SU-DHL-6 (cell line): ENCODE measurements at regions not wholly inside any gene's neighbourhood (a gene's known extent, or its start where the extent isn't known, plus 50 kb on each side); places are given as distances from the start of the nearest gene placed in this dataset.

Source experiments
- H2AFZ ChIP-seq: fragments of 200-600 bp; sonication (generic); 2 replicates; pipeline ENCODE4 v1.6.1; 2014; ENCODE audit warnings: low read depth, mild to moderate bottlenecking, moderate library complexity, mixed read lengths, antibody characterized with exemption, low read length; ENCODE audit not compliant: severe bottlenecking
- H3F3A ChIP-seq: fragments of 200-600 bp; shearing (Covaris generic); 2 replicates; pipeline ENCODE4 v1.6.0; 2016; ENCODE audit warnings: antibody characterized with exemption, mild to moderate bottlenecking; ENCODE audit not compliant: insufficient read depth
- H3K27ac ChIP-seq: fragments of 200-600 bp; sonication (generic); 2 replicates; pipeline ENCODE4 v1.5.1; 2016; ENCODE audit warnings: low read depth, mild to moderate bottlenecking, low read length, moderate library complexity, mixed read lengths
- H3K27me3 ChIP-seq: fragments of 200-600 bp; sonication (generic), shearing (Covaris generic); 2 replicates; pipeline ENCODE4 v1.6.0; 2014; ENCODE audit warnings: mild to moderate bottlenecking, low read length
- H3K36me3 ChIP-seq: fragments of 200-600 bp; sonication (generic); 2 replicates; pipeline ENCODE4 v1.6.1; 2014; ENCODE audit warnings: mild to moderate bottlenecking, low read length, mixed read lengths
- H3K4me2 ChIP-seq: fragments of 300-600, 200-600 bp; shearing (Covaris generic), sonication (generic); 2 replicates; pipeline ENCODE4 v1.6.0; 2014; ENCODE audit warnings: low read length, low read depth, mild to moderate bottlenecking; ENCODE audit not compliant: poor library complexity, severe bottlenecking
- H3K4me3 ChIP-seq: fragments of 200-600 bp; sonication (generic); 2 replicates; pipeline ENCODE4 v1.5.1; 2014; ENCODE audit warnings: antibody characterized with exemption, low read length, mild to moderate bottlenecking, mixed read lengths; ENCODE audit not compliant: insufficient read depth, poor library complexity, severe bottlenecking
- H3K79me2 ChIP-seq: fragments of 200-600 bp; sonication (generic); 2 replicates; pipeline ENCODE4 v1.6.1; 2014; ENCODE audit warnings: mild to moderate bottlenecking, low read length, moderate library complexity; ENCODE audit not compliant: insufficient read depth
- H3K9ac ChIP-seq: fragments of 200-600 bp; sonication (generic); 2 replicates; pipeline ENCODE4 v1.7.0; 2014; ENCODE audit warnings: mild to moderate bottlenecking, low read length
- H3K9me2 ChIP-seq: fragments of 200-600 bp; sonication (generic); replicated peaks from 2 replicates; pipeline ENCODE4 v1.6.1; 2014; ENCODE audit warnings: low read length; ENCODE audit not compliant: insufficient read depth
- H3K9me3 ChIP-seq: fragments of 200-600 bp; sonication (generic); 2 replicates; pipeline ENCODE4 v1.6.1; 2014; ENCODE audit warnings: low read length, mixed read lengths; ENCODE audit not compliant: insufficient read depth
- H4K20me1 ChIP-seq: fragments of 200-600 bp; sonication (generic); 2 replicates; pipeline ENCODE4 v1.6.1; 2014; ENCODE audit warnings: low read depth, mild to moderate bottlenecking, antibody characterized with exemption, low read length, moderate library complexity, mixed read lengths
- EZH2phosphoT487 ChIP-seq: fragments of 200-600 bp; sonication (generic), shearing (Covaris generic); conservative IDR thresholded peaks from 2 replicates; pipeline ENCODE4 v1.6.1; 2018; ENCODE audit warnings: mild to moderate bottlenecking, antibody characterized with exemption, low read length, moderate library complexity, mixed read lengths
- TF ChIP-seq, protein P1 (sequence below): fragments of 200-600 bp; sonication (generic); IDR thresholded peaks from one replicate; pipeline ENCODE4 v1.5.1; 2017; ENCODE audit warnings: antibody characterized with exemption, mild to moderate bottlenecking, low read length, moderate library complexity; ENCODE audit not compliant: insufficient read depth, poor library complexity, severe bottlenecking

DNA sequence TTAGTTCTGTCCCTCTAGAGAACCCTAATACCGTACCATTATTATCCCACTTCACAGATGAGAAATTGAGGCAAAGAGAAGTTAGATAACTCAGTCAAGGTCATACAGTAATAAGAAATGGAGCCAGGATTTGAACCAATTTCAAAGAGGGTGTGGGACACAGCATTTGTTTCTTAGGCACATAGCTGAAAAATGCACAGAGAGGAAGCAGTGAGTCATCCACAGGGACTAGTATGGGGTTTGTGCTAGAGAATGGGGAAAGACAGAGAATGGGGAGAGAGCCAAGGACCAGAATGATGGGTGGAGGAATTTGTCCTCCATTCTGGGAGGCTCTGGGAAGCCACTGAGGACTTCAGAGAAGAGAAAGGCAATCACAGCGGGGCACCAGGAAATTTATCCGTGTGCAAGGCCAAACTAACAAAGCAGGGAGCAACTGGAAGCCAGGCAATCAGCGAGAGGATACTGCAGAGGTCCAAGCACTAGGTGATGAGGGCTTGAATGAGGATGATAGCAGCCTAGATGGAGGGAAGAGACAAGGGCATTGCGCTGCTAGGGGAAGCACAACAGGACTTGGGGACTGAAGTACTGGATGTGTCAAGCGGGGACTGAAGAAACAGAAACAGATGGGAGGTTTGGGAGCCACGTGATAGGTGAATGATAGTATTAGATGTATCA is 78.1 kb upstream of the ZFHX3 start:
- Histone ChIP-seq H3K27me3 (no peaks in the 10 kb centered on the region), H3K9me3 (no peaks in the 10 kb centered on the region), H2AFZ (no peak overlapping the region), H3K9me2 (no peaks in the 10 kb centered on the region), H3K4me3 (no peak overlapping the region), H3K36me3 (no peaks in the 10 kb centered on the region), H3F3A (no peaks in the 10 kb centered on the region), H3K9ac (no peak overlapping the region), H3K27ac (no peak overlapping the region), H3K4me2 (no peak overlapping the region), H4K20me1 (no peaks in the 10 kb centered on the region), H3K79me2 (no peaks in the 10 kb centered on the region)
- TF ChIP-seq EZH2phosphoT487 = no peak

DNA sequence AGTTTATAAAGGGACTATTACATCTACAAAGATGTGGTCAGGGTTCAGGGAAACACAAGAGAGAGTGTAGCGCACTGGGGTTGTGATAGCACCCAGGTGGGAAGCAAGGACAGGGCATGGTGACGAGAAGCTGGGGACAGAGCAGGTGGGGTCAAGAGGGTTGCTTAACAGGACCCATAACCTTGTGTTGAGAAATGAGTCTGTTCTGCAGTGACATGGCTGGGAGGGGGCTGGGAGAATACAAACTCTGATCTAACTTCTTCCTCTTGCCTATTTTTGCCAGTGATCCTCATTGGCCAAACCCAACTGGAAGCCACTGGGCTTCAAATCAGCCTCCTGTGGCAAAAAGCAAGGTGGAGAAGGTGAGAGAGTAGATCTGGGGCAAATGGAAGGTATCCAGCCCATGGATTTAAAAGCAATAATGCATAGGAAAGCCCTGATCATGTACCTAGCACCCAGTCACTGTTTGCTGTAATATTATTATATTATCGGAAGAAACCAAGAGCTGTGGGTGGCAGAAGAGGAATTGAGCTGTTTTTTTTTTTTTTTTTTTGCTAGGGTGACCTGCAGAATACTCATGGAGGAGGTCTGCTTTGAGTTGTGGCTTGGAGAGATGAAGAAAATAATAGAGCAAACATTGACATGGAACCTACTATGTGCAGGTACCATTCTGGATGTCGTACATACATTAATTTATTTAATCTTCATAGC is 76.9 kb upstream of the ZFHX3 start:
- Histone ChIP-seq H3F3A (no peaks in the 10 kb centered on the region), H3K9ac (no peak overlapping the region), H3K27me3 (no peaks in the 10 kb centered on the region), H3K36me3 (no peaks in the 10 kb centered on the region), H3K9me3 (no peaks in the 10 kb centered on the region), H3K4me3 (no peak overlapping the region), H2AFZ (no peak overlapping the region), H4K20me1 (no peaks in the 10 kb centered on the region), H3K79me2 (no peaks in the 10 kb centered on the region), H3K27ac (no peak overlapping the region), H3K9me2 (no peaks in the 10 kb centered on the region), H3K4me2 (no peak overlapping the region)
- TF ChIP-seq, protein P1, sequence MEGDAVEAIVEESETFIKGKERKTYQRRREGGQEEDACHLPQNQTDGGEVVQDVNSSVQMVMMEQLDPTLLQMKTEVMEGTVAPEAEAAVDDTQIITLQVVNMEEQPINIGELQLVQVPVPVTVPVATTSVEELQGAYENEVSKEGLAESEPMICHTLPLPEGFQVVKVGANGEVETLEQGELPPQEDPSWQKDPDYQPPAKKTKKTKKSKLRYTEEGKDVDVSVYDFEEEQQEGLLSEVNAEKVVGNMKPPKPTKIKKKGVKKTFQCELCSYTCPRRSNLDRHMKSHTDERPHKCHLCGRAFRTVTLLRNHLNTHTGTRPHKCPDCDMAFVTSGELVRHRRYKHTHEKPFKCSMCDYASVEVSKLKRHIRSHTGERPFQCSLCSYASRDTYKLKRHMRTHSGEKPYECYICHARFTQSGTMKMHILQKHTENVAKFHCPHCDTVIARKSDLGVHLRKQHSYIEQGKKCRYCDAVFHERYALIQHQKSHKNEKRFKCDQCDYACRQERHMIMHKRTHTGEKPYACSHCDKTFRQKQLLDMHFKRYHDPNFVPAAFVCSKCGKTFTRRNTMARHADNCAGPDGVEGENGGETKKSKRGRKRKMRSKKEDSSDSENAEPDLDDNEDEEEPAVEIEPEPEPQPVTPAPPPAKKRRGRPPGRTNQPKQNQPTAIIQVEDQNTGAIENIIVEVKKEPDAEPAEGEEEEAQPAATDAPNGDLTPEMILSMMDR = no peak
- TF ChIP-seq EZH2phosphoT487 = no peak

DNA sequence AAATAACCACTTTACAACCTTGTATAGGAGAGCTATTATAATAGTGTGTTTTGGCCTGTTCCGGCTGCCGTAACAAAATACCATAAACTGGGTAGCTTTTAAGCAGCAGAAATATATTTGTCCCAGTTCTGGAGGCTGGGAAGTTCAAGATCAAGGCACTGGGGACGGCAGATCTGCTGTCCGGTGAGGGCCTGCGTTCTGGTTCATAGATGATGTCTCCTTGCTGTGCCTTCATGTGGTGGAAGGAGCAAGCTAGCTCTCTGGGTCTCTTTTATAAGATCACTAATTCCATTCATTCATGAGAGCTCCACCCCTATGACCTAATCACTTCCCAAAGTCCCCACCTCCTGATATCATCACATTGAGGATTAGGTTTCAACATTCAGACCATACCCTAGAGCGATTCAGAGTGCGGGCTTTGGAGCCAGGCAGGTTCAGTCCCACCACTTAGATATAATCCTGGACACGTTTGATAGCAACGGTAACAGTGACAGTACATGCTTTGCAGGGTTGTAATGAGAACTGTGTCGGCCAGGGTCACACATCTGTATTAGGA is 76.2 kb upstream of the ZFHX3 start:
- H2AFZ ChIP-seq = no peak overlapping the region
- no peaks in the 10 kb centered on the region for H3K9me2 ChIP-seq
- no peak overlapping the region for H3K27ac ChIP-seq
- TF ChIP-seq, protein P1 = no peak
- H3K9ac ChIP-seq = no peak overlapping the region
- no peaks in the 10 kb centered on the region for H3K36me3 ChIP-seq
- no peaks in the 10 kb centered on the region for H3K9me3 ChIP-seq
- H3K4me2 ChIP-seq = no peak overlapping the region
- no peaks in the 10 kb centered on the region for H3F3A ChIP-seq
- no peak overlapping the region for H3K4me3 ChIP-seq
- H3K27me3 ChIP-seq = no peaks in the 10 kb centered on the region
- no peaks in the 10 kb centered on the region for H4K20me1 ChIP-seq
- no peaks in the 10 kb centered on the region for H3K79me2 ChIP-seq
